PC-3 (cell line): ENCODE measurements at regions not wholly inside any gene's neighbourhood (a gene's known extent, or its start where the extent isn't known, plus 50 kb on each side); places are given as distances from the start of the nearest gene placed in this dataset.

Source experiments
- ATAC-seq: fragments of 200-7000 bp; cut with Tn5 transposase; 2 replicates; pipeline ENCODE4 v1.9.1; 2020; ENCODE audit warnings: mild to moderate bottlenecking, moderate library complexity
- BruUV-seq: library from RNA; stranded (reverse); fragments of 400-500 nt; replicated peaks from 2 replicates; lab custom pipeline; 2021; lab: Mats Ljungman, UMichigan
- CTCF ChIA-PET: fragments of 300-600 bp; sonication (Branson Sonifier 250); formaldehyde crosslinking; loops from one replicate; lab custom pipeline; 2022; ENCODE audit warnings: antibody characterized with exemption; lab: Charles Lee
- POLR2A ChIA-PET: fragments of 300-600 bp; sonication (Branson Sonifier 250); formaldehyde crosslinking; loops from one replicate; lab custom pipeline; 2022; ENCODE audit warnings: antibody characterized with exemption; ENCODE audit not compliant: unreplicated experiment; lab: Charles Lee
- DNase-seq: peaks from one replicate; pipeline ENCODE4 v3.0.0-alpha.2; 2015
- H2AFZ ChIP-seq: fragments of 300-600 bp; sonication (generic); 2 replicates; pipeline ENCODE4 v1.6.0; 2016; ENCODE audit warnings: antibody characterized with exemption, low read length
- H3F3A ChIP-seq: fragments of 300-600 bp; sonication (generic); one replicate; pipeline ENCODE4 v1.6.0; 2017; ENCODE audit warnings: antibody characterized with exemption, low read length, control low read depth, mild to moderate bottlenecking; ENCODE audit not compliant: unreplicated experiment
- H3K27ac ChIP-seq: fragments of 300-600 bp; sonication (generic); 2 replicates; pipeline ENCODE4 v1.5.1; 2016; ENCODE audit warnings: mild to moderate bottlenecking, low read length
- H3K27me3 ChIP-seq: fragments of 300-600 bp; sonication (generic); 2 replicates; pipeline ENCODE4 v1.6.1; 2016; ENCODE audit warnings: low read length, mixed read lengths
- H3K36me3 ChIP-seq: fragments of 300-600 bp; sonication (generic); 2 replicates; pipeline ENCODE4 v1.6.1; 2016; ENCODE audit warnings: low read depth, mixed run types, low read length, mixed read lengths
- H3K4me1 ChIP-seq: fragments of 300-600 bp; sonication (generic); 2 replicates; pipeline ENCODE4 v1.5.1; 2016; ENCODE audit warnings: low read length; ENCODE audit not compliant: insufficient read depth
- H3K4me2 ChIP-seq: fragments of 300-600 bp; sonication (generic); 2 replicates; pipeline ENCODE4 v1.6.0; 2016; ENCODE audit warnings: low read length
- H3K4me3 ChIP-seq: fragments of 300-600 bp; sonication (generic); 2 replicates; pipeline ENCODE4 v1.5.1; 2016; ENCODE audit warnings: mild to moderate bottlenecking, low read length, mixed read lengths
- H3K79me2 ChIP-seq: fragments of 300-600 bp; sonication (generic); 2 replicates; pipeline ENCODE4 v1.6.1; 2017; ENCODE audit warnings: low read length, mixed read lengths
- H3K9ac ChIP-seq: fragments of 300-600 bp; sonication (generic); 2 replicates; pipeline ENCODE4 v1.6.0; 2016; ENCODE audit warnings: mild to moderate bottlenecking, low read length
- H3K9me2 ChIP-seq: fragments of 300-600 bp; sonication (generic); replicated peaks from 2 replicates; pipeline ENCODE4 v1.6.1; 2016; ENCODE audit warnings: mixed run types, low read length, mixed read lengths
- H3K9me3 ChIP-seq: fragments of 300-600 bp; sonication (generic); 2 replicates; pipeline ENCODE4 v1.6.1; 2016; ENCODE audit warnings: low read length, mixed read lengths
- H4K20me1 ChIP-seq: fragments of 300-600 bp; sonication (generic); 2 replicates; pipeline ENCODE4 v1.6.1; 2016; ENCODE audit warnings: low read length, mixed read lengths
- CTCF ChIP-seq: fragments of 300-600 bp; sonication (generic); conservative IDR thresholded peaks from 2 replicates; pipeline ENCODE4 v1.5.1; 2017; ENCODE audit warnings: antibody characterized with exemption, low read depth, mild to moderate bottlenecking, low read length
- EZH2 ChIP-seq: fragments of 300-600 bp; sonication (generic); IDR thresholded peaks from one replicate; pipeline ENCODE4 v1.6.1; 2017; ENCODE audit warnings: antibody characterized with exemption, mild to moderate bottlenecking, low read length; ENCODE audit not compliant: unreplicated experiment
- EZH2phosphoT487 ChIP-seq: fragments of 300-600 bp; sonication (generic); IDR thresholded peaks from 2 replicates; pipeline ENCODE4 v1.6.1; 2018; ENCODE audit warnings: mild to moderate bottlenecking, antibody characterized with exemption, low read length, borderline replicate concordance
- intact Hi-C: fragments of 100-400 bp; cut with micrococcal nuclease; formaldehyde crosslinking; loops from 2 replicates; pipeline ENCODE4 v1.9.0; 2023

DNA sequence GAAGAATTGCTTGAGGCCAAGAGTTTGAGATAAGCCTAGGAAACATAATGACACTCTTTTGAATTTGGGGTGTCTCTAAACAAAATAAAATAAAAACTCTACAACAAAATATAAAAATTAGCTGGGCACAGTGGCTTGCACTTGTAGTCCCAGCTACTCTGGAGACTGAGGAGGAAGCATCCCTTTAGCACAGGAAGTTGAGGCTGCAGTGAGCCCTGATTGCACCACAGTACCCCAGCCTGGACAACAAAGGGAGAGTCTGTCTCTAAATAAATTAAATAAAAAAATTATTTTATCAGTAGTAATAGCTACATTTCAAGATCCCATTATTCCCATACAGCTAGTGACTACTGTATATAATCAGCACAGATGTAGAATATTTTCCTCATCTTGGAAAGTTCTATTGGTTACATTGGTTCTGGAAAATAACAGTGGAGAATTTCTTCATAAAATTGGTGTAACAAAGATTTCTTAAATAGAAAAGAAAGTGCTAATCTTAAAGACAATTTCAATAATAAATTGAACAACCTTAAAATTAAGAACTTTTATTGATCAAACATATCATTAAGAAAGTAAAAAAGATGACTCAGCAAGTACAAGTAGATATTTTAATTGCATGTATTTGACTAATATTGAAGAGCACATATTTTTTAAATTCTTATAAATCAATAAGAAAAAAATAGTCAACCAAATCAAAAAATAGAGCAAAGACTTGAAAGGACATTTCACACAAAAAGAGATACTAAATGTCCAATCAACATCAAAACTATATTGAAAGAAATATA is 90.4 kb upstream of the KYNU start:
- no peak for TF ChIP-seq CTCF
- no peak for TF ChIP-seq EZH2
- no peak for TF ChIP-seq EZH2phosphoT487
- no peak for DNase-seq
- ChIA-PET POLR2A (no interaction called here), CTCF (no interaction called here)
- Histone ChIP-seq H2AFZ (no peak overlapping the region), H3K4me3 (no peak overlapping the region), H3K79me2 (no peaks in the 10 kb centered on the region), H3K9ac (no peak overlapping the region), H3F3A (no peaks in the 10 kb centered on the region), H3K9me3 (no peaks in the 10 kb centered on the region), H3K9me2 (no peaks in the 10 kb centered on the region), H3K36me3 (no peaks in the 10 kb centered on the region), H3K4me2 (no peak overlapping the region), H3K27ac (no peak overlapping the region), H3K4me1 (no peaks in the 10 kb centered on the region), H4K20me1 (no peaks in the 10 kb centered on the region), H3K27me3 (no peaks in the 10 kb centered on the region)
- BruUV-seq = no TSS peak
- intact Hi-C loops = no loop called here
- no peak for ATAC-seq

DNA sequence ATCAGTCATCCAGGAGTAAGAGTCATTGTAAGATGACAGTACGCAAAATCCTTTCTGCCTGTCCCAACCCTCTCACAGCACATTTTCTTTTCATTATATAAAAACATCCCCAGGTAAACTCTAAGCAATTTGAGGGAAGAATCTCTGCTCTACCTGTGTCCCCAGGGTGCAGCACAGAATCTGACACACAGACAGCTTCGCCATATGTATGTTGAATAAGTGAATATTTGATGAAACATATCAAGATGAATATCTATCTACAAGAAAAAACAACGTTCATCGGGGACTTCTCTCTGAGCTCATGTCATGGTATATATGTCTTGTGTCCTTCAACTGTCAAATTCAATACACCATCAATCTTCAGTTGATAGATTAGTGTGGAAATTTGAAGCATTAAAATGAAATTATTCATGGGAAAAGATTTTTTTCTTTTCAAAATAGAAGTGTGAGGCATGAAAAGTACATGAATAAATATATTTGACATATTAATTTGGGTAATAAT is 94.5 kb upstream of the KYNU start:
- H3K9me2 ChIP-seq = no peaks in the 10 kb centered on the region
- no peaks in the 10 kb centered on the region for H3K9me3 ChIP-seq
- no peaks in the 10 kb centered on the region for H3K36me3 ChIP-seq
- no peak overlapping the region for H3K27ac ChIP-seq
- CTCF ChIA-PET = no interaction called here
- no peak overlapping the region for H3K4me3 ChIP-seq
- TF ChIP-seq EZH2 (no peak), CTCF (no peak), EZH2phosphoT487 (no peak)
- no peaks in the 10 kb centered on the region for H3K27me3 ChIP-seq
- H3F3A ChIP-seq = no peaks in the 10 kb centered on the region
- BruUV-seq = no TSS peak
- no peaks in the 10 kb centered on the region for H3K4me1 ChIP-seq
- no peaks in the 10 kb centered on the region for H4K20me1 ChIP-seq
- H2AFZ ChIP-seq = no peak overlapping the region
- ATAC-seq = no peak
- H3K79me2 ChIP-seq = no peaks in the 10 kb centered on the region
- H3K4me2 ChIP-seq = no peak overlapping the region
- intact Hi-C loops = no loop called here
- no peak for DNase-seq
- no peak overlapping the region for H3K9ac ChIP-seq
- POLR2A ChIA-PET = no interaction called here

- Histone ChIP-seq H3K4me3 (no peak overlapping the region), H3K4me1 (no peaks in the 10 kb centered on the region), H4K20me1 (no peaks in the 10 kb centered on the region), H3K9me3 (no peaks in the 10 kb centered on the region), H3K27me3 (no peaks in the 10 kb centered on the region), H3K27ac (no peak overlapping the region), H3F3A (no peaks in the 10 kb centered on the region), H2AFZ (no peak overlapping the region), H3K9ac (no peak overlapping the region), H3K79me2 (no peaks in the 10 kb centered on the region), H3K36me3 (no peaks in the 10 kb centered on the region), H3K9me2 (no peaks in the 10 kb centered on the region), H3K4me2 (no peak overlapping the region)
- POLR2A ChIA-PET = no interaction called here
- TF ChIP-seq EZH2phosphoT487 = no peak
- intact Hi-C loops = no loop called here
- no TSS peak for BruUV-seq
- ATAC-seq = no peak
- DNase-seq = no peak
- CTCF ChIA-PET = no interaction called here
Observed at GRCh38 chr2:142781146-142781545, 96.3 kb upstream of the KYNU start.
